ENCODE measurements at regions not wholly inside any gene's neighbourhood (a gene's known extent, or its start where the extent isn't known, plus 50 kb on each side); places are given as distances from the start of the nearest gene placed in this dataset.

DNA sequence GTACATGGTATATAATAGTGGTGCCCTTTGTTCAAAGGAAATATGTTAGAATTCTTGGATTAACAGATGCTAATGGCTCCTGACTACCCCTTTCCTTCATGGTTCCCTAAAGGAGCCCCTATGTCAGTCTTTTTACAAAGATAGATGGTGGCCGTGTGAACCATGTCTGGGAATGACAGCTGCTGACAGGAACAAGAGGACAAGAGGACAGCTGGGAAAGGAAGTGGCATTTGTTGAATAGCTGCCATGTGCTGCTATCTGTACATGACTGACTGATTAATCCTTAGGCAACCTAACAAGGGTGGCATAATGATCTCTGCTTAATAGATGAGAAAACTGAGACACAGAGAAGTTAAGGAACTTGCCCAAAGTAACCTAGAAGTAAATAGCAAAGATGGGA, 321.7 kb downstream of the ZNF621 start:
- H3K36me3 ChIP-seq: no peaks in the 10 kb centered on the region
- no peak for DNase-seq
- H3K4me3 ChIP-seq (ENCODE audit: low read depth, low read length): no peak overlapping the region
- H3K4me1 ChIP-seq: no peaks in the 10 kb centered on the region
- H3K9me3 ChIP-seq: no peaks in the 10 kb centered on the region
- TF ChIP-seq, protein P1, sequence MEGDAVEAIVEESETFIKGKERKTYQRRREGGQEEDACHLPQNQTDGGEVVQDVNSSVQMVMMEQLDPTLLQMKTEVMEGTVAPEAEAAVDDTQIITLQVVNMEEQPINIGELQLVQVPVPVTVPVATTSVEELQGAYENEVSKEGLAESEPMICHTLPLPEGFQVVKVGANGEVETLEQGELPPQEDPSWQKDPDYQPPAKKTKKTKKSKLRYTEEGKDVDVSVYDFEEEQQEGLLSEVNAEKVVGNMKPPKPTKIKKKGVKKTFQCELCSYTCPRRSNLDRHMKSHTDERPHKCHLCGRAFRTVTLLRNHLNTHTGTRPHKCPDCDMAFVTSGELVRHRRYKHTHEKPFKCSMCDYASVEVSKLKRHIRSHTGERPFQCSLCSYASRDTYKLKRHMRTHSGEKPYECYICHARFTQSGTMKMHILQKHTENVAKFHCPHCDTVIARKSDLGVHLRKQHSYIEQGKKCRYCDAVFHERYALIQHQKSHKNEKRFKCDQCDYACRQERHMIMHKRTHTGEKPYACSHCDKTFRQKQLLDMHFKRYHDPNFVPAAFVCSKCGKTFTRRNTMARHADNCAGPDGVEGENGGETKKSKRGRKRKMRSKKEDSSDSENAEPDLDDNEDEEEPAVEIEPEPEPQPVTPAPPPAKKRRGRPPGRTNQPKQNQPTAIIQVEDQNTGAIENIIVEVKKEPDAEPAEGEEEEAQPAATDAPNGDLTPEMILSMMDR (IDR thresholded peaks at IDR 0.05; ENCODE audit: low read depth, low read length): no peak
- no peaks in the 10 kb centered on the region for H3K27me3 ChIP-seq

DNA sequence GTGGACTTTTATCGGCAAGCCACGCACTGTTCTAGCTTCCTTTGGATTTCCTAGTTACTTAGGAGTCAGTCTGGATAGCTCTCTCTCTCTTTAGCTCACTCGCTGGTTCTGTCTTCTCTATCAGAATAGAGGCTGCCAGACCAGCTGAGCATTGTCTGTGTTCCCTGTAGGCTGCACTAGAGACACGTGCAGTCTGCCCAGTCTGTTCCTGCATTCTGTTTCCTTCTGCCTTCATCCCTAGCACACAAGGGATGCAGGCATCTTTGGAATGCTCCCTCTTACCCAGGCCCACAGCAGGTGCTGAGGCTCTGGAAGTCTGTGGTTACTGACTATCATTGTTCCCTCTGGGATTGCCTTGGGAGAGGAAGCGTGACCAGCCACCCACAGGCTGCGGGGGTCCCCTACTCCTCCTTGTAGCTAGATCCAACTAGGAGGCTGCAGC, 322.8 kb downstream of the ZNF621 start:
- no peaks in the 10 kb centered on the region for H3K4me1 ChIP-seq
- no peak for DNase-seq
- H3K4me3 ChIP-seq (ENCODE audit: low read depth, low read length): no peak overlapping the region
- H3K36me3 ChIP-seq: no peaks in the 10 kb centered on the region
- TF ChIP-seq, protein P1 (IDR thresholded peaks at IDR 0.05; ENCODE audit: low read depth, low read length): 0 out of 2 replicates have a peak, but pooled peaks have one; percentile 14
- H3K9me3 ChIP-seq: no peaks in the 10 kb centered on the region
- H3K27me3 ChIP-seq: no peaks in the 10 kb centered on the region

DNA sequence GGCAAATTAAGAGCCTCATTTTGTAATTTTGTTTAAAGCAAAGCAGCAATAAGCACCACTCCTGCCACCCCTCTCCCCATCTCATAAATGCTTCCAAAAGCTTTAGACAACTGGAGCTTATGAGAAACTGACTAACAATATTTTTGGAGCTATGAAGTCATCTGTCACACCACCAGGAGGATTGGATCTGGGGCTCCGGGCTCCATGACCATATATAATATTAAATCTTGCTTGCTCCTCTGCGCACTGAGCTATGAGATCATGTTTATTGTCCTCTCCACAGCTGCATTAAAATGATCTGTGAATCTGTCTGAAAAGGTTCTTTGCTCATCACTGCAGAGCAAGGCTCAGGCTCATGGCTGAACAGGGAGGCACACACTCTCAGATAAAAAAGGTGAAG, 323.7 kb downstream of the ZNF621 start:
- no peak for DNase-seq
- no peaks in the 10 kb centered on the region for H3K36me3 ChIP-seq
- H3K9me3 ChIP-seq: no peaks in the 10 kb centered on the region
- no peaks in the 10 kb centered on the region for H3K27me3 ChIP-seq
- H3K4me3 ChIP-seq (ENCODE audit: low read depth, low read length): no peak overlapping the region
- TF ChIP-seq, protein P1 (IDR thresholded peaks at IDR 0.05; ENCODE audit: low read depth, low read length): no peak
- H3K4me1 ChIP-seq: no peaks in the 10 kb centered on the region

DNA sequence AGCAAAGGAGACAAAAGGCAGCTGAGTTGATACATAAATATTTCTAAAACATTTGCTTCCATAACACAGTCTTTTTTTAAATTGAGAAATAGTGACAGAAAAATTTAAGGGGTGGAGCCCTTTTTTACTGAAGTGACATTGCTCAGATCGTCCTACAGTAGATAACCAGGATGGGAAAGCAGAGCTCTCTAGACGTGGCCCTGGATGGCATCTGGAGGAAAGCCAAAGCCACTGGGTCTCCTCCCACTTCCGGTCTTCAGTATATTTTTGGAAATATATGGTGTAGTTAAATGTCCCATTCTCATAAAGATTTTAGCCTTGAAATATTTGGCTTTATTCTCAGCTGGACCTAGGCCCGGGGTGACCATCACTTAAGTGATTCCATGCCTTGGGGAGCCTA, 326.1 kb downstream of the ZNF621 start:
- no peaks in the 10 kb centered on the region for H3K4me1 ChIP-seq
- no peaks in the 10 kb centered on the region for H3K27me3 ChIP-seq
- H3K36me3 ChIP-seq: no peaks in the 10 kb centered on the region
- H3K4me3 ChIP-seq (ENCODE audit: low read depth, low read length): no peak overlapping the region
- TF ChIP-seq, protein P1 (IDR thresholded peaks at IDR 0.05; ENCODE audit: low read depth, low read length): no peak
- DNase-seq: no peak
- H3K9me3 ChIP-seq: no peaks in the 10 kb centered on the region

DNA sequence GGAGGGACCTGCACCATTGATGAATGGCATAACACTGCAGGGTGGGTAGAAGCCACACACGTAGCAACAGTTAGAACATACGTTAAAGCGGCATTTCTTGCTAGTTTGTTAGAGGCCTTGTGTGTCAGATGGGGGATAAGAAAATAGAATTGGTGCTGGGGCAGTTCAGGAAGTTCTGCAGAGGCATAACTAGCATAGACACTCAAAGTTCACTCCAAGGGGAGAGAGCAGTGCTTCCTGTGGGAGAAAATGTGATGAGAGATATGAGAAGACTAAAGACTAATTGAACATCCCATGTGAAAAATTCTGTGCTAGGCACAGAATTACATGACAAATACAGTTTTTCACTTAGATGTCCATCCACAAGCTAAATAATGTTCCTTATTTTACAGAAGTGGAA, 327.1 kb downstream of the ZNF621 start:
- Histone ChIP-seq H3K36me3 (no peaks in the 10 kb centered on the region), H3K4me1 (no peaks in the 10 kb centered on the region), H3K9me3 (no peaks in the 10 kb centered on the region), H3K27me3 (no peaks in the 10 kb centered on the region), H3K4me3 (ENCODE audit: low read depth, low read length) (no peak overlapping the region)
- TF ChIP-seq, protein P1 (IDR thresholded peaks at IDR 0.05; ENCODE audit: low read depth, low read length): no peak
- DNase-seq: no peak

DNA sequence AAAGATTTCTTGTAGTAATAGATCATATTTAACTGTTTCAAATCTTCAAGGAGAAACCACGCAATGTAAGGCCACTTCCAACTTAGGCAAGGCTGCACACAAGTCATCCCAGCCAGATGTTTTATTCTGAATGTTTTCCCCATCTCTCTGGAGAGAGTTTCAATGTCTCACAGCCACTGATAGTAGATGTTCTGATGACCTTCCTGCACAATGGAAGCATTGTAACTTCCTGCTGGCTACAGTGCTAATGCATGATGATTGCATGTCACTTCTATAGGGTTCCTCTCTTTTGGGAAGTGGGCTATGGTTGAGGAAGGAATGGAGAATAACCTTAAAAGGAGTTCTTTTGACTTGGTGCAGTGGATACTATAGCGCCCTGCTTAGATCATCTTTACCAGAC, 328.0 kb downstream of the ZNF621 start:
- Histone ChIP-seq H3K9me3 (no peaks in the 10 kb centered on the region), H3K36me3 (no peaks in the 10 kb centered on the region), H3K4me3 (ENCODE audit: low read depth, low read length) (no peak overlapping the region), H3K4me1 (no peaks in the 10 kb centered on the region), H3K27me3 (no peaks in the 10 kb centered on the region)
- no peak for DNase-seq
- TF ChIP-seq, protein P1 (IDR thresholded peaks at IDR 0.05; ENCODE audit: low read depth, low read length): no peak
